Trophoblast cell (in vitro differentiated cells and primary cell): ENCODE measurements at regions not wholly inside any gene's neighbourhood (a gene's known extent, or its start where the extent isn't known, plus 50 kb on each side); places are given as distances from the start of the nearest gene placed in this dataset.

Experiments used
- DNase-seq, 2 donors: peaks; one replicate each; pipeline ENCODE4 v3.0.0-alpha.2; 2016
- H2AFZ ChIP-seq: 2 replicates; pipeline ENCODE4 v1.6.1; 2013; ENCODE audit warnings: low read length, moderate library complexity, mild to moderate bottlenecking; ENCODE audit not compliant: insufficient read depth, poor library complexity
- H2AK5ac ChIP-seq: 2 replicates; pipeline ENCODE4 v1.6.1; 2013; ENCODE audit warnings: mild to moderate bottlenecking, low read length
- H2BK120ac ChIP-seq: 2 replicates; pipeline ENCODE4 v1.6.1; 2013; ENCODE audit warnings: low read length, mild to moderate bottlenecking, moderate library complexity; ENCODE audit not compliant: insufficient read depth, poor library complexity
- H2BK12ac ChIP-seq: 2 replicates; pipeline ENCODE4 v1.6.1; 2013; ENCODE audit warnings: mild to moderate bottlenecking, low read length, moderate library complexity
- H2BK5ac ChIP-seq: 2 replicates; pipeline ENCODE4 v1.6.1; 2013; ENCODE audit warnings: low read length, low read depth, moderate library complexity, mild to moderate bottlenecking; ENCODE audit not compliant: poor library complexity
- H3K14ac ChIP-seq: 2 replicates; pipeline ENCODE4 v1.6.1; 2013; ENCODE audit warnings: mild to moderate bottlenecking, low read length
- H3K18ac ChIP-seq: 2 replicates; pipeline ENCODE4 v1.6.1; 2013; ENCODE audit warnings: mild to moderate bottlenecking, low read length
- H3K23ac ChIP-seq: 2 replicates; pipeline ENCODE4 v1.6.1; 2013; ENCODE audit warnings: low read length
- H3K27ac ChIP-seq: 2 replicates; pipeline ENCODE4 v1.5.1; 2013; ENCODE audit warnings: low read depth, mild to moderate bottlenecking, inconsistent platforms, low read length, moderate library complexity
- H3K27me3 ChIP-seq: 2 replicates; pipeline ENCODE4 v1.6.1; 2013; ENCODE audit warnings: inconsistent platforms, mild to moderate bottlenecking, low read length, moderate library complexity; ENCODE audit not compliant: insufficient read depth
- H3K36me3 ChIP-seq, 2 experiments: 1 replicate in 1 of 2; 2 replicates in 1 of 2; pipeline ENCODE4 v1.6.1; 2013; ENCODE audit warnings: low read length in 2 of 2, mild to moderate bottlenecking in 2 of 2, moderate library complexity in 1 of 2; ENCODE audit not compliant: insufficient read depth in 2 of 2, control insufficient read depth in 1 of 2
- H3K4ac ChIP-seq: 2 replicates; pipeline ENCODE4 v1.6.1; 2013; ENCODE audit warnings: low read depth, mild to moderate bottlenecking, low read length, moderate library complexity
- H3K4me1 ChIP-seq, 2 experiments: 1 replicate in 1 of 2; 2 replicates in 1 of 2; pipeline ENCODE4 v1.6.1; 2013; ENCODE audit warnings: low read length in 2 of 2, mild to moderate bottlenecking in 2 of 2, moderate library complexity in 1 of 2; ENCODE audit not compliant: insufficient read depth in 2 of 2, control insufficient read depth in 1 of 2
- H3K4me2 ChIP-seq: 2 replicates; pipeline ENCODE4 v1.6.1; 2013; ENCODE audit warnings: inconsistent platforms, mild to moderate bottlenecking, low read length, moderate library complexity
- H3K4me3 ChIP-seq: 2 replicates; pipeline ENCODE4 v1.5.1; 2013; ENCODE audit warnings: mild to moderate bottlenecking, low read depth, low read length, inconsistent platforms
- H3K79me1 ChIP-seq: one replicate; pipeline ENCODE4 v1.6.1; 2013; ENCODE audit warnings: low read length
- H3K79me2 ChIP-seq: 2 replicates; pipeline ENCODE4 v1.6.1; 2013; ENCODE audit warnings: low read length, mild to moderate bottlenecking; ENCODE audit not compliant: control insufficient read depth, insufficient read depth, poor library complexity
- H3K9ac ChIP-seq: 2 replicates; pipeline ENCODE4 v1.6.1; 2013; ENCODE audit warnings: mild to moderate bottlenecking, low read length
- H3K9me3 ChIP-seq: 2 replicates; pipeline ENCODE4 v1.6.1; 2013; ENCODE audit warnings: low read depth, mild to moderate bottlenecking, control low read depth, inconsistent platforms, low read length; ENCODE audit not compliant: insufficient read depth
- H4K12ac ChIP-seq: 2 replicates; pipeline ENCODE4 v1.6.1; 2013; ENCODE audit warnings: low read depth, mild to moderate bottlenecking, low read length, moderate library complexity
- H4K8ac ChIP-seq: 2 replicates; pipeline ENCODE4 v1.6.1; 2013; ENCODE audit warnings: low read depth, mild to moderate bottlenecking, low read length, moderate library complexity
- H4K91ac ChIP-seq: one replicate; pipeline ENCODE4 v1.6.1; 2013; ENCODE audit warnings: low read depth, mild to moderate bottlenecking, low read length, moderate library complexity
- WGBS: extraction: QIAGEN DNeasy Blood & Tissue Kit; methylation state at CpG from one replicate; pipeline ENCODE4 v1.1.7; 2013; ENCODE audit warnings: missing lambda C conversion rate; ENCODE audit not compliant: insufficient read length, insufficient coverage; ENCODE audit errors: extremely low coverage; 5-methylcytosine and 5-hydroxymethylcytosine counted together

DNA sequence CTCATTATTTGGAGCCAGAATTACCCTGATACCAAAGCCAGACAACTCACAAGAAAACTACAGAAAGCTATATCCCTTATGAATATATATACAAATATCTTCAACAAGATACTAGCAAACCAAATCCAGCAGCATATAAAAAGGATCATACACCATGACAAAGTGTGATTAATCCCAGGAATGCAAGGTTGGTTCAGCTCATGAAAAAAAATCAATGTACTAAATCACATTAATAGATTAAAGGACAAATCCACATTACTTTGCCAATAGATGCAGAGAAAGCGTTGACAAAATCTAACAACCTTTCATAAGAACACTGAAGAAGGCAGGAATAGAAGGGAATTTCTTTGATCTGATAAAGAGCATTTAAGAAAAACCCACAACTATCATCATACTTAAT is 50.4 kb upstream of the TEAD1 start:
- Histone ChIP-seq H2AFZ (no peak overlapping the region), H4K8ac (no peak overlapping the region), H3K23ac (no peak overlapping the region), H2BK12ac (no peak overlapping the region), H4K12ac (no peak overlapping the region), H3K14ac (no peak overlapping the region), H3K9ac (no peak overlapping the region), H3K4me1 (peaks cover 2 to 6% of the 10 kb centered on the region in 2 experiments), H3K4me3 (no peak overlapping the region), H2BK5ac (no peak overlapping the region), H3K18ac (no peak overlapping the region), H3K36me3 (no peaks in the 10 kb centered on the region), H2AK5ac (no peak overlapping the region), H2BK120ac (no peak overlapping the region), H3K27ac (no peak overlapping the region), H3K27me3 (no peaks in the 10 kb centered on the region), H3K4ac (no peak overlapping the region), H3K79me2 (no peaks in the 10 kb centered on the region), H3K9me3 (no peaks in the 10 kb centered on the region), H4K91ac (no peak overlapping the region), H3K4me2 (no peak overlapping the region), H3K79me1 (peaks cover 2% of the 10 kb centered on the region)
- no CpG with 5 or more reads among the region's 1 CpG for WGBS
- no peak for DNase-seq
